Ovary (tissue), 7 donors: ENCODE measurements at regions not wholly inside any gene's neighbourhood (a gene's known extent, or its start where the extent isn't known, plus 50 kb on each side); places are given as distances from the start of the nearest gene placed in this dataset.

Experiments used
- DNase-seq, 5 donors: peaks; one replicate each; pipeline ENCODE4 v3.0.0-alpha.2; 2019 to 2020
- H3K27ac ChIP-seq, 2 donors: fragments of 200-600 bp; one replicate each; pipeline versions ENCODE4 v1.5.1 to v1.8.0; 2019 to 2022
- H3K27me3 ChIP-seq: fragments of 200-600 bp; one replicate; pipeline ENCODE4 v1.8.0; 2022
- H3K36me3 ChIP-seq: fragments of 200-600 bp; sonication (generic); one replicate; pipeline ENCODE4 v1.5.1; 2019
- H3K4me1 ChIP-seq: one replicate; pipeline ENCODE4 v1.8.1; 2013; ENCODE audit warnings: mild to moderate bottlenecking, moderate library complexity; ENCODE audit not compliant: insufficient read depth
- H3K4me3 ChIP-seq: fragments of 200-600 bp; sonication (generic); one replicate; pipeline ENCODE4 v1.5.1; 2017
- H3K9me3 ChIP-seq, 2 donors: fragments of 200-600 bp in 1 of 2; sonication (generic) in 1 of 2; one replicate each; pipeline versions ENCODE4 v1.5.1 to v1.8.1; 2013 to 2019; ENCODE audit warnings: mild to moderate bottlenecking in 1 of 2, moderate library complexity in 1 of 2
- EP300 ChIP-seq: sonication (generic); formaldehyde crosslinking; IDR thresholded peaks from one replicate; pipeline ENCODE4 v1.6.1; 2017; ENCODE audit warnings: antibody characterized with exemption
- POLR2A ChIP-seq: fragments of 450-650 bp; IDR thresholded peaks from one replicate; pipeline ENCODE4 v1.6.1; 2017; ENCODE audit warnings: antibody characterized with exemption, mild to moderate bottlenecking, moderate library complexity
- WGBS, 3 donors: extraction: QIAGEN DNeasy Blood & Tissue Kit in 1 of 3; methylation state at CpG; one replicate each; pipeline versions ENCODE4 v1.1.5 to v1.1.7; 2013 to 2017; 5-methylcytosine and 5-hydroxymethylcytosine counted together
- intact Hi-C, 4 donors: fragments of 100-400 bp; cut with DNase I; formaldehyde crosslinking; loops; one replicate each; pipeline versions ENCODE4 v1.11.0 to v1.15.1; 2022 to 2023
- TF ChIP-seq, protein P1 (sequence below), 3 donors: fragments of 450-650 bp in 2 of 3; fragments of 200-600 bp in 1 of 3; IDR thresholded peaks; one replicate each; pipeline versions ENCODE4 v1.5.1 to v1.8.0; 2016 to 2022; ENCODE audit warnings: antibody characterized with exemption in 3 of 3, mild to moderate bottlenecking in 1 of 3
- donor health status: DM: no; HTN: no; CAD: no; lungs with moderate emphysema.
- donor health status: DM: no; HTN: no; CAD: no.
- donor health status: Bipolar disorder and iron deficiency.
- donor health status: DM: no; HTN: no; CAD: no.
- donor health status: DM: yes; HTN: yes; CAD: no.

GRCh38 chr1:191889623-191890003 is 268.6 kb upstream of the RGS18 start:
- Histone ChIP-seq H3K4me1 (no peaks in the 10 kb centered on the region), H3K9me3 (no peaks in the 10 kb centered on the region), H3K36me3 (no peaks in the 10 kb centered on the region), H3K27ac (no peak overlapping the region), H3K4me3 (no peak overlapping the region), H3K27me3 (no peaks in the 10 kb centered on the region)
- intact Hi-C loops = no loop called here
- TF ChIP-seq POLR2A (no peak), EP300 (no peak)
- TF ChIP-seq, protein P1, sequence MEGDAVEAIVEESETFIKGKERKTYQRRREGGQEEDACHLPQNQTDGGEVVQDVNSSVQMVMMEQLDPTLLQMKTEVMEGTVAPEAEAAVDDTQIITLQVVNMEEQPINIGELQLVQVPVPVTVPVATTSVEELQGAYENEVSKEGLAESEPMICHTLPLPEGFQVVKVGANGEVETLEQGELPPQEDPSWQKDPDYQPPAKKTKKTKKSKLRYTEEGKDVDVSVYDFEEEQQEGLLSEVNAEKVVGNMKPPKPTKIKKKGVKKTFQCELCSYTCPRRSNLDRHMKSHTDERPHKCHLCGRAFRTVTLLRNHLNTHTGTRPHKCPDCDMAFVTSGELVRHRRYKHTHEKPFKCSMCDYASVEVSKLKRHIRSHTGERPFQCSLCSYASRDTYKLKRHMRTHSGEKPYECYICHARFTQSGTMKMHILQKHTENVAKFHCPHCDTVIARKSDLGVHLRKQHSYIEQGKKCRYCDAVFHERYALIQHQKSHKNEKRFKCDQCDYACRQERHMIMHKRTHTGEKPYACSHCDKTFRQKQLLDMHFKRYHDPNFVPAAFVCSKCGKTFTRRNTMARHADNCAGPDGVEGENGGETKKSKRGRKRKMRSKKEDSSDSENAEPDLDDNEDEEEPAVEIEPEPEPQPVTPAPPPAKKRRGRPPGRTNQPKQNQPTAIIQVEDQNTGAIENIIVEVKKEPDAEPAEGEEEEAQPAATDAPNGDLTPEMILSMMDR (IDR thresholded peaks at IDR 0.05) = no peak
- WGBS, 3 donors = 43 to 51% (median 44%) methylated on average over 3 of the region's 3 CpGs
- no peak for DNase-seq

GRCh38 chr1:191890433-191891088 is 267.7 kb upstream of the RGS18 start:
- Histone ChIP-seq H3K27me3 (no peaks in the 10 kb centered on the region), H3K4me1 (no peaks in the 10 kb centered on the region), H3K9me3 (no peaks in the 10 kb centered on the region), H3K4me3 (no peak overlapping the region), H3K36me3 (no peaks in the 10 kb centered on the region), H3K27ac (no peak overlapping the region)
- intact Hi-C loops = no loop called here
- TF ChIP-seq POLR2A = no peak
- no peak for TF ChIP-seq EP300
- TF ChIP-seq, protein P1 (IDR thresholded peaks at IDR 0.05) = no peak
- DNase-seq = no peak
- 97 to 98% (median 98%) methylated on average over 3 of the region's 3 CpGs for WGBS, 3 donors

DNA sequence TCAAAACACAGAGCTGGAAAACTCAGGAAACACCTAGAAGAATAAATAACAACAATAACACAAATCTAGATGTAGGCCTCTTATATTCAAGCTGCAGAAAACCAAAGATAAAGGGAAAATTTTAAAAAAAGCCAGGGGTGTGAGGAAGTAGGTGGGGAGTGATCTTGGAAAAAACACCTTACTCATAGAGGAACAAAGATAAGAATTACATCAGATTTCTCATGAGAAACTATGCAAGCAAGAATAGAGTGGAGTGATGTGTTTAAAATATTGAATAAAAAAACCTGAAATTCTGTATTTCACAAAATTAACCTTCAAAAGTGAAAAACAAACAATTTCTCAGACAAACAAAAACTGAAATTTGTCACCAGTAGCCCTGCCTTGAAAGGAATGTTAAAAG is 265.5 kb upstream of the RGS18 start:
- Histone ChIP-seq H3K36me3 (no peaks in the 10 kb centered on the region), H3K4me3 (no peak overlapping the region), H3K27me3 (no peaks in the 10 kb centered on the region), H3K27ac (no peak overlapping the region), H3K4me1 (no peaks in the 10 kb centered on the region), H3K9me3 (no peaks in the 10 kb centered on the region)
- TF ChIP-seq POLR2A (no peak), EP300 (no peak)
- TF ChIP-seq, protein P1 (IDR thresholded peaks at IDR 0.05) = no peak
- DNase-seq = no peak
- intact Hi-C loops = no loop called here

DNA sequence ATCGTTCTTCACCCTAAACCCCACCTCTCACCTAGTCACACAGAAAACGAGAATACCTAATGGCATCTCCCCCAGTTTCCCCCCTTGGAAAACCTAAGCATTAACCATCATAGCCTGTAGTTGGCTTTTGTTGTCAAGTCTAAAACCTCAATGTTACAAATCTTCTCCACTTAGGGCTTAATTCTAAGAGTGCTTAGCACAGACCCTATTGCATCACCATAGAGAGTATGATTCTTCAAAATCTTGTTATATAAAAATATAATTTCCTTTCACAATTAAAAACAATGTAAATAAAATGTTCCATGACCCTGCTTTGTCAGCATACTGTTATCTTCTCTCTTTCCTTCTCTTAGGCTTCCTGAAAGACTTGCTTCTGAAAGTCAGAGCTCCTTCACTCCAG is 263.2 kb upstream of the RGS18 start:
- no peak overlapping the region for H3K27ac ChIP-seq
- TF ChIP-seq EP300 (no peak), POLR2A (no peak)
- TF ChIP-seq, protein P1 (IDR thresholded peaks at IDR 0.05) = no peak
- no peaks in the 10 kb centered on the region for H3K4me1 ChIP-seq
- no peak for DNase-seq
- H3K27me3 ChIP-seq = no peaks in the 10 kb centered on the region
- WGBS, 3 donors = 83 to 90% (median 89%) methylated on average over 2 of the region's 2 CpGs
- no peaks in the 10 kb centered on the region for H3K36me3 ChIP-seq
- no peak overlapping the region for H3K4me3 ChIP-seq
- intact Hi-C loops = no loop called here
- H3K9me3 ChIP-seq = no peaks in the 10 kb centered on the region
